ENCODE measurements at regions not wholly inside any gene's neighbourhood (a gene's known extent, or its start where the extent isn't known, plus 50 kb on each side); places are given as distances from the start of the nearest gene placed in this dataset.
"Not testable (repeated sequence)": the region's sequence is repeated elsewhere in the genome, so short reads cannot be mapped to it uniquely, and the experiment has no call there.

DNA sequence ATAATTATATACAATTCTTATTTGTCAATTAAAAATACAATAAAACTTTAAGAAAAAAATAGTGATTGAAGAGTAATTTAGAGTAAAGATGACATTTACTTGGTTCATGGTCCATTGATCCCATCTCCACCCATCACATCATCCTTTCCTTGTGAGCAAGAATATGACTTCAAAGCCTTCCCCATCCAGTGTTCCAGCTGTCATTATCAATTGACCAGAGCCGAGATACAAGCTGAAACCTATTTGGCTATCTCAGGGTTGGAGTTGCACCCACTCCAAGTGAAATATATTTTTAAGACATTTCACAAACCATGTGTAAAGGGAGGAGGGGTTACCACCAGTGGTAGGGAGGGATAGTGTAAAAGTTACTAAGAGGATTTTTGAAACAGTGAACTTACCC lies 428.9 kb upstream of the C1orf87 start:
- DNase-seq (ENCODE audit: low read depth, low spot score) = no peak
- no peak overlapping the region for H3K4me3 ChIP-seq (ENCODE audit: low read depth, low read length)
- ChIA-PET CTCF (no interaction called here), POLR2A (no interaction called here)
- TF ChIP-seq, protein P1, sequence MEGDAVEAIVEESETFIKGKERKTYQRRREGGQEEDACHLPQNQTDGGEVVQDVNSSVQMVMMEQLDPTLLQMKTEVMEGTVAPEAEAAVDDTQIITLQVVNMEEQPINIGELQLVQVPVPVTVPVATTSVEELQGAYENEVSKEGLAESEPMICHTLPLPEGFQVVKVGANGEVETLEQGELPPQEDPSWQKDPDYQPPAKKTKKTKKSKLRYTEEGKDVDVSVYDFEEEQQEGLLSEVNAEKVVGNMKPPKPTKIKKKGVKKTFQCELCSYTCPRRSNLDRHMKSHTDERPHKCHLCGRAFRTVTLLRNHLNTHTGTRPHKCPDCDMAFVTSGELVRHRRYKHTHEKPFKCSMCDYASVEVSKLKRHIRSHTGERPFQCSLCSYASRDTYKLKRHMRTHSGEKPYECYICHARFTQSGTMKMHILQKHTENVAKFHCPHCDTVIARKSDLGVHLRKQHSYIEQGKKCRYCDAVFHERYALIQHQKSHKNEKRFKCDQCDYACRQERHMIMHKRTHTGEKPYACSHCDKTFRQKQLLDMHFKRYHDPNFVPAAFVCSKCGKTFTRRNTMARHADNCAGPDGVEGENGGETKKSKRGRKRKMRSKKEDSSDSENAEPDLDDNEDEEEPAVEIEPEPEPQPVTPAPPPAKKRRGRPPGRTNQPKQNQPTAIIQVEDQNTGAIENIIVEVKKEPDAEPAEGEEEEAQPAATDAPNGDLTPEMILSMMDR (IDR thresholded peaks at IDR 0.05; ENCODE audit: insufficient read depth, low read length, missing control alignments) = no peak

DNA sequence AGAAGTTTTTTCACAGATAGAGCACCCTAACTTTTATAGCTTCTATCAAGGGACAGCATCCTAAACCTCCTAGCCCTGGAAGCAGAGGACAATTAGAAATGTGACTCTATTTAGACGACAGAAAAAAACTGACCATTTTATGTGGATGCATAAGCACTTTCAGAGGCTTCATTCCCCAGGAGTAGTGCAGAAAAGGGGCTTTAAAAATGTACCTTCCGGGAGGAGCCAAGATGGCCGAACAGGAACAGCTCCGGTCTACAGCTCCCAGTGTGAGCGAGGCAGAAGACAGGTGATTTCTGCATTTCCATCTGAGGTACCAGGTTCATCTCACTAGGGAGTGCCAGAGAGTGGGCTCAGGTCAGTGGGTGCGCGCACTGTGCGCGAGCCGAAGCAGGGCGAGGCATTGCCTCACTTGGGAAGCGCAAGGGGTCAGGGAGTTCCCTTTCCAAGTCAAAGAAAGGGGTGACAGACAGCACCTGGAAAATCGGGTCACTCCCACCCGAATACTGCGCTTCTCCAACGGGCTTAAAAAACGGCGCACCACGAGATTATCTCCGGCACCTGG lies 416.4 kb upstream of the C1orf87 start:
- DNase-seq (ENCODE audit: low read depth, low spot score); CTCF ChIA-PET; H3K4me3 ChIP-seq (ENCODE audit: low read depth, low read length); POLR2A ChIA-PET: not testable (repeated sequence)

DNA sequence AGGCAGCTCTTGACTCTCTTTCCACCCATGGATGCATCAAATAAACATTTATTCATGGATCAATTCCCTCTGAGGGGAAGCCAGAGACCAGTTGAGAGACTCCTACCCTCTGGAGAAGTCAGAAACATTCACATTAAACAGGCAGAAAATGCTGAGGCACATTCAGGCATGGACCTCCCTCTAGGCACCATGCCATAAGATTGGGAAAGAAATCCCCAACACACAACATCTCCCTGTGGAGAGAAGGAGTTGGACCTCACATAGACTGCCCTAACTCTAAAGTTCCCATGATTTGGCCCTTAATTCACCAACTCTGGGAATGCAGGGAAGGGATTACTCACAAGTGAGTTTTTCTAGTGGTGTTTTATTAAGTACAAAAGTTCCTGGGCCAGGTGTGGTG lies 415.3 kb upstream of the C1orf87 start:
- POLR2A ChIA-PET = no interaction called here
- DNase-seq (ENCODE audit: low read depth, low spot score) = no peak
- CTCF ChIA-PET = no interaction called here
- no peak overlapping the region for H3K4me3 ChIP-seq (ENCODE audit: low read depth, low read length)
- TF ChIP-seq, protein P1 (IDR thresholded peaks at IDR 0.05; ENCODE audit: insufficient read depth, low read length, missing control alignments) = no peak

DNA sequence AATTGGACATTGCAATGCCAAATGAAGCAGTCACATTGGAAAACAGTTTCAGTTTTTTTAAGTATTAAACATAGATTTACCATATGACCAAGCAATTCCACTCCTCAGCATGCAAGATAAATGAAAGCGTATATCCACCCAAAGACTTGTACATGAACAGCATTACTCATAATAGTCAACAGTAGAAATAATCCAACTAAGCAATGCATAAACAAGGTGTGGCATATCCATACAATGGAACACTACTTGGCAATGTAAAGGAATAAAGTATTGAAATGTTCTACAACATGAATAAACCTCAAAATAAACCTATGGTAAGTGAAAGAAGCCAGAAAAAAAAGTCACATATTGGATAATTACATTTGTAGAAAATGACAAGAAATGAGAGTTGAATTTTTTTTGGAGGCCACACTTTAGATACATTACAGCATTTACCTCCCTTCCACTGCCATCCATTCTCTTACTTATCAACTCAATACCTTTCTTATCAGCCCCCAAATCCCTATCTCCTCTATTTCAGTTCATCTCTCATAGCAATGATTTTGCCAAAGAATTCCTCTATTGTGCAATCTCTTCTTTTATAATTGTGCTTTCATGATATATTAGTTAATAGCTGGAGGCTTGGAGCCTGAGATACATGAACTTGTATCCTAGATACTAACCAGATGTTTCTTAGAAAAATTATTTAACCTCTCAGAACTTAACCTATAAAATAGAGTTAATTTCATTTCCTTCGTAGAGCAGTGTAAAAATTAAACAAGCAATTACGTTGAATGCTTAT lies 414.2 kb upstream of the C1orf87 start:
- no peak for DNase-seq (ENCODE audit: low read depth, low spot score)
- CTCF ChIA-PET = no interaction called here
- POLR2A ChIA-PET = no interaction called here
- TF ChIP-seq, protein P1 (IDR thresholded peaks at IDR 0.05; ENCODE audit: insufficient read depth, low read length, missing control alignments) = no peak
- no peak overlapping the region for H3K4me3 ChIP-seq (ENCODE audit: low read depth, low read length)

DNA sequence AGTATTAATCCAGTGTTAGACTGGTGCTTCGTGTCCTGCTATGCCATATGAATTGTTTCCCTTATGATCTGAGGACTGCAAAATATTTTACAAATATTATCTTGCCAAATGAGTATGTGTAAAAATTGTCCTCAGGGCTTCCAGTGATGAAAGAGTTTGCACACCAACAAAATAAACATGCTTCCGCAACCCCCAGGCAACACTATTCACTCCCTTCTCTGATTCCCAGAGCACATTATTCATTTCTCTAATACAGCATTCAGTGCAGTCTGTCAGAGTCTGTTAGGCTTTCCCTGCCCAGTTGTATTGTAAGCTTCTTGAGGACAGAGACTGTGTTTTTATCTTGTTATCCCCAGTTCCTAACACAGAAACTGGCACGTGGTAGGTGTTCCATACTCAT lies 409.9 kb upstream of the C1orf87 start:
- H3K4me3 ChIP-seq (ENCODE audit: low read depth, low read length) = no peak overlapping the region
- TF ChIP-seq, protein P1 (IDR thresholded peaks at IDR 0.05; ENCODE audit: insufficient read depth, low read length, missing control alignments) = no peak
- no peak for DNase-seq (ENCODE audit: low read depth, low spot score)
- ChIA-PET POLR2A (no interaction called here), CTCF (no interaction called here)

DNA sequence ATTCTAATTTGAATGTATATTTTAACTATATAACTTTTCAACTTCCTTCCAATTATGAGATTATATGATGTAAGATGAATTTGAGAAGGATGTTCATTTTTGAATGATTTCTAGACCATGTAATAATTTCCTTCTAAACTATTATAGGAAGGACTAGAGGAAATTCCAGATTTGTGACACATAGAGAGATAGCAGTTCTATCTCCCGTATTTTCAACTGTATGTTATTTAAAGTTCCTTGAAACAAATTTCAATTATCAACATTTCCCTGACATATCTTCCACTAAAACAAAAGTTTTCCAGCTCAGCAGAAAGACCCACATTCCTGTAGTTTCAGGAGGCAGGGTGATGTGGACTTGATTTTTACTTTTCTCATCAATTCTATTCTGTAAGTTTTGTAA lies 396.7 kb upstream of the C1orf87 start:
- DNase-seq (ENCODE audit: low read depth, low spot score) = no peak
- POLR2A ChIA-PET = no interaction called here
- TF ChIP-seq, protein P1 (IDR thresholded peaks at IDR 0.05; ENCODE audit: insufficient read depth, low read length, missing control alignments) = no peak
- CTCF ChIA-PET = no interaction called here
- H3K4me3 ChIP-seq (ENCODE audit: low read depth, low read length) = no peak overlapping the region

DNA sequence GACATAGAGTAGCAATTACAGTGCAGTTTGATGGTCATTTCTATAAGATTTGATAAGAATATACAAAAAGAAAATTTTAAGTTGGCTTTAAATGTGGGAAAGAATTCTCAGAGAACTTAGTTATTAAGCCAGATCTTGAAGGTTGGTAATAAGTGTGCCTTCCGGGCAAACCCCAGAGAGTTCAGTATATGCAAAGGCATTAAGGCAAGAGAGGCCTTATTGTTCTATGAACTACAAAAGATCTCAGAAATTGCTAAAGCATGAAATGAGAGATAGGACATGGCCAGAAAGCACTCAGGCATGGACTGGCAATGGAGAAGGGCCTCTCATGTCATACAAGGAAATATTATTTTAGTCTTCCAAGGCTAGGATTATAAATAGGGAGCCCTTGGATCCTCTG lies 390.2 kb upstream of the C1orf87 start:
- POLR2A ChIA-PET = no interaction called here

More for the DNA sequence above, 390.2 kb upstream of the C1orf87 start:
- TF ChIP-seq, protein P1 (IDR thresholded peaks at IDR 0.05; ENCODE audit: insufficient read depth, low read length, missing control alignments) = no peak
- CTCF ChIA-PET = no interaction called here
- no peak overlapping the region for H3K4me3 ChIP-seq (ENCODE audit: low read depth, low read length)
- no peak for DNase-seq (ENCODE audit: low read depth, low spot score)
